ENCODE measurements at regions not wholly inside any gene's neighbourhood (a gene's known extent, or its start where the extent isn't known, plus 50 kb on each side); places are given as distances from the start of the nearest gene placed in this dataset.

DNA sequence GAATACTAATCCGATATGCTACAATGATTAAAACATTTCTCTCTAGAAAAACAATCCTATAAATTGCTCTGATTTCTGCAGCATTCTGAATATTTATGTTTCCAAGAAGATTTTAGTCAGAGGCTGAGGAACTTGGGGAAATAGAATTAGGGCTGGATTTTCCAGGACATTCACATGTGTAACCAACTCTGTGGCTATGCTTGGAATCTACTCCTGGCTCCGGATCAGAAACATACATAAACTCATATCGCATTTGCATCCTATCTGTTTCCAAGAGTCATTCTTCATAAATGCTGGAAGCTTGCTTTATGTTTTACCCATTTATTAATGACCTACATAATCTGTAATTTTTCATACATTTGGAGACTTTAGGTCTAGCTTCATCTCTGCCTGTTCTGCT is 459.9 kb upstream of the MARCKS start:
- peaks cover 11% of the 10 kb centered on the region for H3K9me3 Mint-ChIP-seq
- H3K4me3 Mint-ChIP-seq = no peak overlapping the region
- DNase-seq = no peak
- H3K27ac Mint-ChIP-seq = no peak overlapping the region
- peaks cover 4% of the 10 kb centered on the region for H3K36me3 Mint-ChIP-seq (ENCODE audit: low read depth)
- peaks cover 24% of the 10 kb centered on the region for H3K4me1 Mint-ChIP-seq
- H3K27me3 Mint-ChIP-seq (ENCODE audit: low read depth, poor library complexity) = no peaks in the 10 kb centered on the region
- TF ChIP-seq, protein P1, sequence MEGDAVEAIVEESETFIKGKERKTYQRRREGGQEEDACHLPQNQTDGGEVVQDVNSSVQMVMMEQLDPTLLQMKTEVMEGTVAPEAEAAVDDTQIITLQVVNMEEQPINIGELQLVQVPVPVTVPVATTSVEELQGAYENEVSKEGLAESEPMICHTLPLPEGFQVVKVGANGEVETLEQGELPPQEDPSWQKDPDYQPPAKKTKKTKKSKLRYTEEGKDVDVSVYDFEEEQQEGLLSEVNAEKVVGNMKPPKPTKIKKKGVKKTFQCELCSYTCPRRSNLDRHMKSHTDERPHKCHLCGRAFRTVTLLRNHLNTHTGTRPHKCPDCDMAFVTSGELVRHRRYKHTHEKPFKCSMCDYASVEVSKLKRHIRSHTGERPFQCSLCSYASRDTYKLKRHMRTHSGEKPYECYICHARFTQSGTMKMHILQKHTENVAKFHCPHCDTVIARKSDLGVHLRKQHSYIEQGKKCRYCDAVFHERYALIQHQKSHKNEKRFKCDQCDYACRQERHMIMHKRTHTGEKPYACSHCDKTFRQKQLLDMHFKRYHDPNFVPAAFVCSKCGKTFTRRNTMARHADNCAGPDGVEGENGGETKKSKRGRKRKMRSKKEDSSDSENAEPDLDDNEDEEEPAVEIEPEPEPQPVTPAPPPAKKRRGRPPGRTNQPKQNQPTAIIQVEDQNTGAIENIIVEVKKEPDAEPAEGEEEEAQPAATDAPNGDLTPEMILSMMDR (IDR thresholded peaks at IDR 0.05) = no peak

DNA sequence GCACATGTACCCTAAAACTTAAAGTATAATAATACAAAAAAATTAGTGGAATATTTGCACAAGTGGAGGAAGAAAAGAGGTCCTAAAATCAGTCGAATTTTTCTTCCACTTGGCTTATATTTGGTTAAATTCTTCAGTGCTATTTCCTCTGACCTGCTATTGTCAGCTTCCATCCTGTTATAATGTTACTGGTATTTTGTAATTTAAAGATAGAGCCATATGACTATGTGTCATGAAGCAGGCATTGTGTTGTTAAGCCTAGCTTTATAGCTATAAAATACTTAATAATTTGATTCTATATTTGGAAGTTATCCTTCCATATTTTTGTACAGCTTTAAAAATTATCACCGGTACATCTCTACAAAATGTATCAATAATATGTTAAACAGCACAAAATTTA is 455.9 kb upstream of the MARCKS start:
- H3K4me1 Mint-ChIP-seq = peaks cover 15% of the 10 kb centered on the region
- no peak for DNase-seq
- no peaks in the 10 kb centered on the region for H3K27me3 Mint-ChIP-seq (ENCODE audit: low read depth, poor library complexity)
- TF ChIP-seq, protein P1 (IDR thresholded peaks at IDR 0.05) = no peak
- H3K9me3 Mint-ChIP-seq = peaks cover 11% of the 10 kb centered on the region
- no peak overlapping the region for H3K27ac Mint-ChIP-seq
- no peak overlapping the region for H3K4me3 Mint-ChIP-seq
- peaks cover 4% of the 10 kb centered on the region for H3K36me3 Mint-ChIP-seq (ENCODE audit: low read depth)

DNA sequence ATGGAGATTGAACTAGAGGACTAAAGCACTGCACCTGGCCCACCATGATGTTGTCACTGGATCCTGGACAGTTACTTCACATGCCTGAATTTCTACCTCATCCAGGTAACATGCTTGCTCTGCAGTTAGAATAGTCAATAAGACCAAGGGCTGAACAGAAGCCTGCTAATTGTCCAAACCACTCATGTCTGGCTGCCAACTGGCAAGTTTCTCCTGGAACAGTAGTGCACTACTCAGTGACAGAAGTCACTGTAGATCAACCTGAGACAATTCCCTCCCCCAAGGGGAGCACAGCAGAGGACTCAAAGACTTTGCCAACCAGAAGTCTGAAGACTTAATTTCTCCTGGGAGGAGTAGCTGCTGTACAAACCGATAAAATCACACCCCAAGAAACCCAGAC is 454.6 kb upstream of the MARCKS start:
- DNase-seq = no peak
- Mint-ChIP-seq H3K4me1 (peaks cover 10% of the 10 kb centered on the region), H3K4me3 (no peak overlapping the region), H3K9me3 (peaks cover 11% of the 10 kb centered on the region), H3K27ac (peak overlapping the region; percentile 39), H3K36me3 (ENCODE audit: low read depth) (peaks cover 4% of the 10 kb centered on the region), H3K27me3 (ENCODE audit: low read depth, poor library complexity) (no peaks in the 10 kb centered on the region)
- TF ChIP-seq, protein P1 (IDR thresholded peaks at IDR 0.05) = no peak

DNA sequence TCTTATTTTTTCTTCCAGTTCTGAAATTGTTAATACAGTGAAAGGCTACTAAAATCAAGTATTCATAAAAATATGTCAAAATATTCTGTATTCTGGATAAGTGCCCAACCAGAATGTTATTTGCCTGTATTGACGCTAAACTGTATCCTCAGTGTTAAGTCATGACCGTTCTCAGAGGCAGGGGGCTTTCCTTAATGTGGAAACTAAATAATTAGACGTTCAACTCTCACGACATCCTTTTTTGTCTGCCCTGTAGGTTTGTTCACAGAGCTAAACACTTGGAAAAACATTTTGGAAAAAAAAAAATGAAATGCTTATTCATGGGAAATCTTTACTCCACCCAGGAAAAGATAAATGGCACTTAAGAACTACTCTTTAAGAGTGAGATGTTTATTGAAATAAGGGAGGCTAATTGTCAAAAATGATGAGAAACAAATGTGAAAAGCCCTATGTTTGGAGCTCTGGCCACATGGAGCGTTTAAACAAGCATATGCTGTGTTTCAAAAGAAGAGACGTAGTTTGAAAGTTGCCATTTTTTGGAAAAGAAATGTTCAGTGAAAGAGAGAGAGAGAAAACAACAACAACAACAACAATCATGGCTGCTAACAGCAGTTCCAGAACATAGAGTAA is 453.1 kb upstream of the MARCKS start:
- DNase-seq = no peak
- Mint-ChIP-seq H3K4me1 (peaks cover 10% of the 10 kb centered on the region), H3K27ac (no peak overlapping the region), H3K36me3 (ENCODE audit: low read depth) (peaks cover 3% of the 10 kb centered on the region), H3K9me3 (peaks cover 10% of the 10 kb centered on the region), H3K27me3 (ENCODE audit: low read depth, poor library complexity) (no peaks in the 10 kb centered on the region), H3K4me3 (no peak overlapping the region)
- TF ChIP-seq, protein P1 (IDR thresholded peaks at IDR 0.05) = no peak

DNA sequence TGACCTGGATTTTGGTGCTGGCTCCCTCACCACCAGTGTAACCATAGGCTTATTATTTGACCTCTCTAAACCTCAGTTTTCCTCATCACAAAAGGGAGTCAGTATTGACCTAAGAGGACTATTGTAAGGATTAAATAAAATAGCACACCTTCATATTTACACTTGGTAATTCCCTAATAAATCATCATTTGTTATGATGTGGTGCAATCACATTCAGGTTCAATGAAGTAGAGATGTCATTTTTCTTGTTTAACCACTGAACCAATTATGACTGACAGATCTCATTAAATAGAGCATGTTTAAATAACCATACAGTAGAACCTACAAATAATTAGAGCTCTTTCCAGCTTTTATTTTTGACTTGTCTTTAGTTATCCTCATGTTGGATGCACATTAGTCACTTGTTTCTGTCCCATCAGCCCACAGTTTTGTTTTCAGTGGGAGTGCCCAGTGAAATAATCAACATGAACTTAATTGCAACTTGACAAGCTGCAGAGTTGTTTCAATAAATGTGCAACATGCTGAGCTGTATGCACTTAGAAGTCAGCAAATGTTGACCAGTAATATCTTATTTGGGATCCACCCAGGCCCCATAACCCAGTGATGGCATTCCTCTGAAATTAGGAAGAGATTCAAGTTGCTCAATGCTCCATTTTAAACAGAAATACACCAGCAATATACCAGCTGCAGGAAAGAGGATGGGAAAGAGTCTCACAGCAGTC is 451.7 kb upstream of the MARCKS start:
- Mint-ChIP-seq H3K4me3 (no peak overlapping the region), H3K4me1 (peaks cover 13% of the 10 kb centered on the region), H3K27ac (no peak overlapping the region), H3K9me3 (no peaks in the 10 kb centered on the region), H3K36me3 (ENCODE audit: low read depth) (no peaks in the 10 kb centered on the region), H3K27me3 (ENCODE audit: low read depth, poor library complexity) (no peaks in the 10 kb centered on the region)
- no peak for DNase-seq
- TF ChIP-seq, protein P1 (IDR thresholded peaks at IDR 0.05) = no peak

Measured in nephron progenitor cell (in vitro differentiated cells).